PC-3 (cell line): ENCODE measurements at regions not wholly inside any gene's neighbourhood (a gene's known extent, or its start where the extent isn't known, plus 50 kb on each side); places are given as distances from the start of the nearest gene placed in this dataset.

Experiments
- CTCF ChIP-seq: fragments of 300-600 bp; sonication (generic); conservative IDR thresholded peaks from 2 replicates; pipeline ENCODE4 v1.5.1; 2017; ENCODE audit warnings: antibody characterized with exemption, low read depth, mild to moderate bottlenecking, low read length
- EZH2 ChIP-seq: fragments of 300-600 bp; sonication (generic); IDR thresholded peaks from one replicate; pipeline ENCODE4 v1.6.1; 2017; ENCODE audit warnings: antibody characterized with exemption, mild to moderate bottlenecking, low read length; ENCODE audit not compliant: unreplicated experiment
- EZH2phosphoT487 ChIP-seq: fragments of 300-600 bp; sonication (generic); IDR thresholded peaks from 2 replicates; pipeline ENCODE4 v1.6.1; 2018; ENCODE audit warnings: mild to moderate bottlenecking, antibody characterized with exemption, low read length, borderline replicate concordance

GRCh38 chr12:76206039-76206676 lies 121.7 kb upstream of the NAP1L1 start:
- no peak for TF ChIP-seq CTCF
- TF ChIP-seq EZH2phosphoT487: no peak
- no peak for TF ChIP-seq EZH2
